GM12878 (cell line): ENCODE measurements at regions not wholly inside any gene's neighbourhood (a gene's known extent, or its start where the extent isn't known, plus 50 kb on each side); places are given as distances from the start of the nearest gene placed in this dataset.

Source experiments
- ATAC-seq: fragments of 200-7000 bp; cut with Tn5 transposase; 3 replicates; pipeline ENCODE4 v1.9.1; 2020; ENCODE audit warnings: mild to moderate bottlenecking, moderate library complexity
- BruUV-seq: library from RNA; stranded (reverse); fragments of 400-500 nt; replicated peaks from 2 replicates; lab custom pipeline; 2021; lab: Mats Ljungman, UMichigan
- CTCF ChIA-PET: fragments of 300-600 bp; sonication (Branson Sonifier 250); formaldehyde crosslinking; extraction: SDS; loops from one replicate; lab custom pipeline; 2021; ENCODE audit warnings: inconsistent platforms; lab: Yijun Ruan, JAX
- POLR2A ChIA-PET: fragments of 350-600 bp; formaldehyde crosslinking; extraction: SDS; loops from one replicate; lab custom pipeline; 2021; ENCODE audit warnings: inconsistent platforms; lab: Charles Lee
- RAD21 ChIA-PET: fragments of 300-600 bp; sonication (Branson Sonifier 250); formaldehyde crosslinking; loops from one replicate; lab custom pipeline; 2023; ENCODE audit warnings: antibody characterized with exemption; ENCODE audit not compliant: unreplicated experiment; lab: Charles Lee
- SMC1A ChIA-PET: fragments of 300-600 bp; sonication (Branson Sonifier 250); formaldehyde crosslinking; loops from one replicate; lab custom pipeline; 2023; ENCODE audit not compliant: unreplicated experiment, uncharacterized antibody; lab: Charles Lee
- DNase-seq: peaks from one replicate; pipeline ENCODE4 v3.0.0-alpha.2; 2011; ENCODE audit warnings: low read depth, low spot score
- FAIRE-seq: peaks from 3 replicates; lab custom pipeline; 2011; peaks lifted over from hg19 to GRCh38; lab: Jason Lieb, UNC
- H2AFZ ChIP-seq: 2 replicates; pipeline ENCODE4 v1.6.0; 2011; ENCODE audit warnings: low read depth, low read length, control low read depth; ENCODE audit not compliant: control insufficient read depth
- H3K27ac ChIP-seq: 2 replicates; pipeline ENCODE4 v1.5.1; 2011; ENCODE audit warnings: control low read depth; ENCODE audit not compliant: control insufficient read depth, insufficient read depth
- H3K27me3 ChIP-seq, 2 experiments: replicated peaks in 1 of 2; 2 replicates each; pipeline versions ENCODE4 v1.6.0 to v1.6.1; 2011; ENCODE audit warnings: low read length in 1 of 2; ENCODE audit not compliant: control insufficient read depth in 2 of 2, insufficient read depth in 2 of 2
- H3K36me3 ChIP-seq, 2 experiments: 2 replicates each; pipeline ENCODE4 v1.5.1; 2011; ENCODE audit warnings: low read length in 1 of 2; ENCODE audit not compliant: control insufficient read depth in 2 of 2, insufficient read depth in 2 of 2
- H3K4me1 ChIP-seq: 2 replicates; pipeline ENCODE4 v1.6.1; 2011; ENCODE audit warnings: mild to moderate bottlenecking, low read length, moderate library complexity, mixed read lengths; ENCODE audit not compliant: control insufficient read depth, insufficient read depth
- H3K4me2 ChIP-seq: 2 replicates; pipeline ENCODE4 v1.6.0; 2011; ENCODE audit warnings: control low read depth; ENCODE audit not compliant: control insufficient read depth, insufficient read depth
- H3K4me3 ChIP-seq: fragments of 200-600 bp; sonication (generic); 2 replicates; pipeline ENCODE4 v1.5.1; 2016
- H3K79me2 ChIP-seq: 2 replicates; pipeline ENCODE4 v1.6.0; 2011; ENCODE audit warnings: low read length; ENCODE audit not compliant: control insufficient read depth, insufficient read depth
- H3K9ac ChIP-seq: 2 replicates; pipeline ENCODE4 v1.8.0; 2011; ENCODE audit warnings: low read length, control low read depth, mixed read lengths; ENCODE audit not compliant: control insufficient read depth, insufficient read depth
- H3K9me3 ChIP-seq: replicated peaks from 3 replicates; pipeline ENCODE4 v1.5.1; 2011; ENCODE audit warnings: mild to moderate bottlenecking, low read length; ENCODE audit not compliant: control insufficient read depth, insufficient read depth
- H4K20me1 ChIP-seq: 2 replicates; pipeline ENCODE4 v1.6.0; 2011; ENCODE audit not compliant: control insufficient read depth, insufficient read depth
- BMI1 ChIP-seq: fragments of 450-650 bp; IDR thresholded peaks from 2 replicates; pipeline ENCODE4 v1.6.1; 2016; ENCODE audit warnings: mild to moderate bottlenecking, moderate library complexity, borderline replicate concordance
- EED ChIP-seq: sonication (generic); IDR thresholded peaks from 2 replicates; pipeline ENCODE4 v1.6.1; 2016; ENCODE audit warnings: antibody characterized with exemption, low read depth
- GABPA ChIP-seq: IDR thresholded peaks from 2 replicates; pipeline ENCODE4 v1.6.1; 2014; ENCODE audit warnings: antibody characterized with exemption, low read depth, mild to moderate bottlenecking, inconsistent platforms
- KDM1A ChIP-seq: fragments of 200-600 bp; sonication (generic); IDR thresholded peaks from 2 replicates; pipeline ENCODE4 v1.6.1; 2016; ENCODE audit warnings: borderline replicate concordance
- NRF1 ChIP-seq: conservative IDR thresholded peaks from 2 replicates; pipeline ENCODE4 v1.6.1; 2011; ENCODE audit warnings: mild to moderate bottlenecking, low read depth, low read length, improper control_type of control experiment
- STAT1 ChIP-seq: fragments of 450-650 bp; conservative IDR thresholded peaks from 2 replicates; pipeline ENCODE4 v1.6.1; 2014; ENCODE audit warnings: antibody characterized with exemption, mild to moderate bottlenecking
- WGBS: methylation state at CpG from one replicate; pipeline ENCODE4 v1.1.6; 2016; ENCODE audit warnings: low lambda C conversion rate; ENCODE audit not compliant: insufficient replicate concordance, insufficient coverage; ENCODE audit errors: missing lambda C conversion rate; 5-methylcytosine and 5-hydroxymethylcytosine counted together
- in situ Hi-C: fragments of 300-500 bp; cut with MboI; formaldehyde crosslinking; loops from 9 replicates; pipeline ENCODE4 v1.14.3; 2018; ENCODE audit warnings: mixed read lengths
- intact Hi-C: fragments of 100-400 bp; cut with micrococcal nuclease; formaldehyde crosslinking; loops from one replicate; pipeline ENCODE4 v1.14.2; 2022; ENCODE audit not compliant: unreplicated experiment
- TF ChIP-seq, protein P1 (sequence below): IDR thresholded peaks from 2 replicates; pipeline ENCODE4 v1.6.1; 2012; ENCODE audit warnings: low read length, inconsistent platforms

DNA sequence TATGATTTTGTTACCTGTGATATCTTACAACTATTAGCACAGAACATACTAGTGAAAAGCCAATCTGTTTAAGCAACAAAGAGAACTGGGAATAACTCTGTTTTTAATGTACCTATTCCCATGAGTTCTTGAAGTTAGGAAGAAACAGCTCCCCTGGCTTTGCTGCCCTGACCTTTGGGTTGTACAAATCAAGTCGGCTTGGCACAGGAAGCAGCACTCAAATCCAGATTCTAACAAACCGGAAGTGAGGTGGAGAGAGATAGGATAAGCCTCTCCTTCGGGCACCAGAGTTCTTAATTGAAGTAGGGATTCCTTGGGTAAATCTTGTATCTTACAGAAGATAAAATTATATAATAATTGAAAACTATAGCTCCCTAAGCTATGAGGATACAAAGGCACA lies 144.8 kb upstream of the CPEB2 start:
- TF ChIP-seq GABPA (peak; percentile 26; the same call in 1 of the 2 replicates), EED (no peak)
- Histone ChIP-seq H3K27me3 (no peaks in the 10 kb centered on the region), H3K79me2 (no peaks in the 10 kb centered on the region), H3K4me1 (peaks cover 20% of the 10 kb centered on the region), H3K27ac (no peak overlapping the region), H3K4me2 (no peak overlapping the region), H4K20me1 (no peaks in the 10 kb centered on the region), H3K4me3 (no peak overlapping the region), H3K9me3 (peaks cover 7% of the 10 kb centered on the region; the same call in 2 of the 3 replicates), H3K9ac (no peak overlapping the region), H2AFZ (peak overlapping the region; percentile 1; the same call in 1 of the 2 replicates), H3K36me3 (no peaks in the 10 kb centered on the region)
- ChIA-PET SMC1A (interaction anchor here (2.2 to 2.4 kb wide), 2 partner anchors 11 to 12 kb away, joined by 10 to 28 read pairs; no protein-coding TSS in a partner anchor), CTCF (interaction anchor here (1.8 kb wide), 1 partner anchor 11 kb away, joined by 8 read pairs; no protein-coding TSS in a partner anchor), POLR2A (no interaction called here), RAD21 (interaction anchor here (0.6 to 1.0 kb wide), 4 partner anchors 11 to 144 kb away, joined by 3 read pairs; no protein-coding TSS in a partner anchor)
- no peak for ATAC-seq
- in situ Hi-C loops: no loop called here
- FAIRE-seq: no peak
- DNase-seq: no peak
- no TSS peak for BruUV-seq
- 22% methylated on average over 3 of the region's 3 CpGs for WGBS
- intact Hi-C loops: loop anchor here (5.0 kb wide), 2 partner anchors 75 to 690 kb away; no protein-coding TSS in a partner anchor

DNA sequence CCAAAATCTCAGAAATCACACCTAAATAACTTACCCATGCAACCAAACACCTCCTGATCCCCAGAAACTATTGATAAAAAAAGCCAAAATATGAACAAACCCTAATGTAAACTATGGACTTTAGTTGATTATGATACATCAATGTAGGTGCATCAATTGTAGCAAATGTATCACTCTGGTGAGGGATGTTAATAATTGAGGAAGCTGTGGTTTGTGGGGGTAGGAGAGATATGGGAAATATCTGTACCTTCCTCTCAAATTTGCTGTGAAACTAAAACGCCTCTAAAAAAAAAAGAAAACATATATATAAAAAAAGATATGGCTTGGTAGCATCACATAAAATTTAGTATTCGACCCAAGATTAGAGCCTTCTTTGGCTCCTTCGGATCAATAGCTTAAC lies 144.3 kb upstream of the CPEB2 start:
- ATAC-seq: no peak
- Histone ChIP-seq H2AFZ (no peak overlapping the region), H3K9ac (no peak overlapping the region), H3K4me3 (no peak overlapping the region), H3K36me3 (no peaks in the 10 kb centered on the region), H3K27me3 (no peaks in the 10 kb centered on the region), H3K27ac (no peak overlapping the region), H3K4me1 (peaks cover 20% of the 10 kb centered on the region), H3K4me2 (no peak overlapping the region), H4K20me1 (no peaks in the 10 kb centered on the region), H3K79me2 (no peaks in the 10 kb centered on the region), H3K9me3 (peaks cover 7% of the 10 kb centered on the region; the same call in 2 of the 3 replicates)
- RAD21 ChIA-PET: interaction anchor here (0.6 to 0.9 kb wide), 3 partner anchors 11 to 143 kb away, joined by 3 read pairs; no protein-coding TSS in a partner anchor
- POLR2A ChIA-PET: no interaction called here
- SMC1A ChIA-PET: interaction anchor here (2.4 kb wide), 1 partner anchor 10 kb away, joined by 10 read pairs; no protein-coding TSS in a partner anchor
- no TSS peak for BruUV-seq
- CTCF ChIA-PET: interaction anchor here (0.7 to 1.8 kb wide), 2 partner anchors 11 to 648 kb away, joined by 3 to 8 read pairs; no protein-coding TSS in a partner anchor
- 87% methylated on average over 3 of the region's 3 CpGs for WGBS
- FAIRE-seq: no peak
- no peak for TF ChIP-seq BMI1
- TF ChIP-seq NRF1: no peak
- TF ChIP-seq, protein P1, sequence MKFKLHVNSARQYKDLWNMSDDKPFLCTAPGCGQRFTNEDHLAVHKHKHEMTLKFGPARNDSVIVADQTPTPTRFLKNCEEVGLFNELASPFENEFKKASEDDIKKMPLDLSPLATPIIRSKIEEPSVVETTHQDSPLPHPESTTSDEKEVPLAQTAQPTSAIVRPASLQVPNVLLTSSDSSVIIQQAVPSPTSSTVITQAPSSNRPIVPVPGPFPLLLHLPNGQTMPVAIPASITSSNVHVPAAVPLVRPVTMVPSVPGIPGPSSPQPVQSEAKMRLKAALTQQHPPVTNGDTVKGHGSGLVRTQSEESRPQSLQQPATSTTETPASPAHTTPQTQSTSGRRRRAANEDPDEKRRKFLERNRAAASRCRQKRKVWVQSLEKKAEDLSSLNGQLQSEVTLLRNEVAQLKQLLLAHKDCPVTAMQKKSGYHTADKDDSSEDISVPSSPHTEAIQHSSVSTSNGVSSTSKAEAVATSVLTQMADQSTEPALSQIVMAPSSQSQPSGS: no peak
- TF ChIP-seq KDM1A: no peak
- TF ChIP-seq STAT1: no peak
- DNase-seq: no peak
- in situ Hi-C loops (no loop called here), intact Hi-C loops (loop anchor here (5.0 kb wide), 2 partner anchors 76 to 691 kb away; no protein-coding TSS in a partner anchor)
